Peyer's patch (tissue), 4 donors: ENCODE measurements at regions not wholly inside any gene's neighbourhood (a gene's known extent, or its start where the extent isn't known, plus 50 kb on each side); places are given as distances from the start of the nearest gene placed in this dataset.

Experiments used
- DNase-seq, 3 donors: peaks; one replicate each; pipeline ENCODE4 v3.0.0-alpha.2; 2017 to 2019
- H3K27ac ChIP-seq, 4 donors: fragments of 200-600 bp; sonication (generic); one replicate each; pipeline ENCODE4 v1.5.1; 2016 to 2019
- H3K27me3 ChIP-seq, 2 donors: fragments of 200-600 bp; sonication (generic); one replicate each; pipeline ENCODE4 v1.5.1; 2019
- H3K36me3 ChIP-seq, 3 donors: fragments of 200-600 bp; sonication (generic); one replicate each; pipeline ENCODE4 v1.5.1; 2016 to 2019
- H3K4me1 ChIP-seq, 4 donors: fragments of 200-600 bp; sonication (generic); one replicate each; pipeline ENCODE4 v1.5.1; 2016 to 2019
- H3K4me3 ChIP-seq, 4 donors: fragments of 200-600 bp; sonication (generic); 1 replicate in 3 of 4; 2 replicates in 1 of 4; pipeline ENCODE4 v1.5.1; 2016 to 2019; ENCODE audit warnings: mild to moderate bottlenecking in 1 of 4
- H3K9me3 ChIP-seq, 4 donors: fragments of 200-600 bp; sonication (generic); one replicate each; pipeline ENCODE4 v1.5.1; 2016 to 2019; ENCODE audit warnings: mild to moderate bottlenecking in 1 of 4
- POLR2A ChIP-seq, 2 donors: fragments of 450-650 bp; IDR thresholded peaks; one replicate each; pipeline ENCODE4 v1.5.1; 2017; ENCODE audit warnings: antibody characterized with exemption in 2 of 2, mild to moderate bottlenecking in 2 of 2, moderate library complexity in 2 of 2
- TF ChIP-seq, protein P1 (sequence below), 6 experiments: fragments of 450-650 bp in 4 of 6; fragments of 200-600 bp in 2 of 6; sonication (generic) in 1 of 6; IDR thresholded peaks; one replicate each; pipeline ENCODE4 v1.5.1; 2017 to 2019; ENCODE audit warnings: antibody characterized with exemption in 6 of 6, mild to moderate bottlenecking in 3 of 6, moderate library complexity in 1 of 6

DNA sequence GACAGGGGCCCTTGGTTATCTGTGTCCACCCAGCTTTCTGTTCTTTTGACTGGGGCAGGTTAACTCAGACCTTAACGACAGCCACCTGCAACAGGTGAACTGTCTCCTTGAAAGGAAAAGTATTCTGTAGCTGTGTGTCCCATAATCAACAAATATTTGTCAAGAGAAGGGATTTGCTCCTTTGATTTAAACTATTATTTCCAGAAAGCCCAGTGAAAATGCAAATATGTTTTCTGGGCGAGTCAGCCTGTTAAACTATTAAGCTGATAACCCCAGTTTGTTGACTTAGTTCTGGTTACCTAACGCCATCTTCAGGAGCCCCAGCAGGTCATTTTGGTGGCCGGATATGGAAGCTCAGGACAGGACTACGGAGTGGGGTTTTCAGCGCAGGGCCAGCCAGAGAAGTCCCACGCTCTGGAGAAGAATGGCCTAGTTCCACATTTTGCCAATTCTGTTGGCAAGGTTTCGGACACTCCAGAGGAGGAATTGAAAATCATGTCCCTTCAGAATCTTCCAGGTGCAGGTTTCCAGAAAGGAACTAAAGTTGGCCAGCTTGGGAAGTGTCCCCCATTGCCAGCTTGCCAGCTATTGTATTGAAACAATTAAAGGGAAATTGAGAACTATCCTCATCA is 54.5 kb downstream of the ADRA2A start:
- DNase-seq: no peak
- Histone ChIP-seq H3K27me3 (no peaks in the 10 kb centered on the region), H3K4me3 (no peak overlapping the region), H3K27ac (no peak overlapping the region), H3K4me1 (no peaks in the 10 kb centered on the region), H3K9me3 (no peaks in the 10 kb centered on the region), H3K36me3 (no peaks in the 10 kb centered on the region)
- no peak for TF ChIP-seq POLR2A (IDR thresholded peaks at IDR 0.05)
- TF ChIP-seq, protein P1, sequence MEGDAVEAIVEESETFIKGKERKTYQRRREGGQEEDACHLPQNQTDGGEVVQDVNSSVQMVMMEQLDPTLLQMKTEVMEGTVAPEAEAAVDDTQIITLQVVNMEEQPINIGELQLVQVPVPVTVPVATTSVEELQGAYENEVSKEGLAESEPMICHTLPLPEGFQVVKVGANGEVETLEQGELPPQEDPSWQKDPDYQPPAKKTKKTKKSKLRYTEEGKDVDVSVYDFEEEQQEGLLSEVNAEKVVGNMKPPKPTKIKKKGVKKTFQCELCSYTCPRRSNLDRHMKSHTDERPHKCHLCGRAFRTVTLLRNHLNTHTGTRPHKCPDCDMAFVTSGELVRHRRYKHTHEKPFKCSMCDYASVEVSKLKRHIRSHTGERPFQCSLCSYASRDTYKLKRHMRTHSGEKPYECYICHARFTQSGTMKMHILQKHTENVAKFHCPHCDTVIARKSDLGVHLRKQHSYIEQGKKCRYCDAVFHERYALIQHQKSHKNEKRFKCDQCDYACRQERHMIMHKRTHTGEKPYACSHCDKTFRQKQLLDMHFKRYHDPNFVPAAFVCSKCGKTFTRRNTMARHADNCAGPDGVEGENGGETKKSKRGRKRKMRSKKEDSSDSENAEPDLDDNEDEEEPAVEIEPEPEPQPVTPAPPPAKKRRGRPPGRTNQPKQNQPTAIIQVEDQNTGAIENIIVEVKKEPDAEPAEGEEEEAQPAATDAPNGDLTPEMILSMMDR (IDR thresholded peaks at IDR 0.05): no peak

DNA sequence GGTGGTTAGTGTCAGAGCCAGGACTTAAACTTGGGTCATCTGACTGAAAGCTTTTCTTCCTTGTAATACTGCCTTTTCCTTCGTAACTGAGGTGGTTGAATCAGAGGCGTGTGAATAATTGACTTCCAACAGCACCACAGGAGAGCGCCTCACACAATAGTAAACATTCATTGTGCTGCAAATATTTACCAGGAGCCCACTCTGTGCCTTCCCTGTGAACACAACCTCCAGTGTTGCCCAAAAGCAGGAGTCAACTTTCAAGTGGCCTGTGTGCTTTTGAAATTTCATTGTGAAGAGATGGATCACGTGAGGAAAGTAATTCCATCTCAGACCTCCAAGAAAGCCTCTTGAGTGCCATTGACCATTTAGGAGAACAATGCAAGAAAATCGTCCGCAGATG is 60.2 kb downstream of the ADRA2A start:
- Histone ChIP-seq H3K9me3 (no peaks in the 10 kb centered on the region), H3K36me3 (no peaks in the 10 kb centered on the region), H3K4me1 (no peaks in the 10 kb centered on the region), H3K4me3 (no peak overlapping the region), H3K27me3 (no peaks in the 10 kb centered on the region), H3K27ac (no peak overlapping the region)
- TF ChIP-seq, protein P1 (IDR thresholded peaks at IDR 0.05): no peak
- TF ChIP-seq POLR2A (IDR thresholded peaks at IDR 0.05): no peak
- no peak for DNase-seq

DNA sequence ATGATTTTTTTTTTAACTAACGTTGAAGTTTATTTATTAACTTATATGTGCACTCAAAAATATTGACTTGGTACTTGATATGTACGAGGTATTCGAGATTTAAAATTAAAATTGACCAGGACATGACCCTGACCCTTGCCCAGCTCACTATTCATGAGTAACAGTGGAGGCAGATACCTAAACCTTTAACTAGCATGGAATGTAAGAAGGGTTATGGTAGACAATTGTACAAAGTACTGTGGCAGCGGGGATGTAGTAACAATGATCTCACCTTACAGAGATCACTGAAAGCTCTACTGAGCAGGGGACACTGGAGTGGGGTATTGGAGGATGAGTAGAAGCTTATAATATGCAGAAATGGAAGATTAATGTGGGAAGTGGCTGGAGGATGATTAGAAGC is 60.8 kb downstream of the ADRA2A start:
- Histone ChIP-seq H3K4me3 (no peak overlapping the region), H3K27me3 (no peaks in the 10 kb centered on the region), H3K4me1 (no peaks in the 10 kb centered on the region), H3K36me3 (no peaks in the 10 kb centered on the region), H3K27ac (no peak overlapping the region), H3K9me3 (no peaks in the 10 kb centered on the region)
- no peak for DNase-seq
- TF ChIP-seq, protein P1 (IDR thresholded peaks at IDR 0.05): no peak
- TF ChIP-seq POLR2A (IDR thresholded peaks at IDR 0.05): no peak

GRCh38 chr10:111138544-111138943 is 61.7 kb downstream of the ADRA2A start:
- no peak overlapping the region for H3K27ac ChIP-seq

DNA sequence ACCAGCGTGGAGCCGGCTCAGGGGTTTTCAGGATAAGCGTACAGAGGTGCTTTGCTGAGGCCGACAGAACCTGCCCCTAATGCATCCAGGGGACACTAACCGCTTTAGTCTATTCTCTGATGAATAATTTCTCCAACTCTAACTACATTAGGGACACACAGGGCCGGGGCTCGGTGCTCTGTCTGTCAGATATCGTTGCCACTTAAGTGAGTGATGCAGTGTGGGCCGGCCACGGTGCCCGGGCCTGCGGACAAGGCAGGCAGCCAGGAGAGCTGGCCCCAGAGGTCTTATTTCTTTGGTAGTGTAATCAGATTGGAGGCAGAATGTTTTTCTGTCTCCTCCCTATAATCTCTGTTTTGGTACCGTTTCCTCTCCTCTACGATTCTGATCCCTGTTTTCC is 62.7 kb downstream of the ADRA2A start:
- Histone ChIP-seq H3K27ac (no peak overlapping the region), H3K27me3 (no peaks in the 10 kb centered on the region), H3K36me3 (no peaks in the 10 kb centered on the region), H3K4me1 (no peaks in the 10 kb centered on the region), H3K4me3 (no peak overlapping the region), H3K9me3 (no peaks in the 10 kb centered on the region)
- no peak for DNase-seq
- TF ChIP-seq POLR2A (IDR thresholded peaks at IDR 0.05): no peak
- TF ChIP-seq, protein P1 (IDR thresholded peaks at IDR 0.05): no peak

More at GRCh38 chr10:111138544-111138943, 61.7 kb downstream of the ADRA2A start:
- Histone ChIP-seq H3K9me3 (no peaks in the 10 kb centered on the region), H3K4me3 (no peak overlapping the region), H3K4me1 (no peaks in the 10 kb centered on the region), H3K27me3 (no peaks in the 10 kb centered on the region), H3K36me3 (no peaks in the 10 kb centered on the region)
- no peak for DNase-seq
- TF ChIP-seq, protein P1 (IDR thresholded peaks at IDR 0.05): no peak
- TF ChIP-seq POLR2A (IDR thresholded peaks at IDR 0.05): no peak
